OCI-LY7 (cell line): ENCODE measurements at regions not wholly inside any gene's neighbourhood (a gene's known extent, or its start where the extent isn't known, plus 50 kb on each side); places are given as distances from the start of the nearest gene placed in this dataset.

Source experiments
- BruUV-seq: library from RNA; stranded (reverse); fragments of 400-500 nt; replicated peaks from 2 replicates; lab custom pipeline; 2021; lab: Mats Ljungman, UMichigan
- CTCF ChIA-PET: fragments of 300-600 bp; sonication (Branson Sonifier 250); formaldehyde crosslinking; loops from one replicate; lab custom pipeline; 2022; ENCODE audit warnings: antibody characterized with exemption; ENCODE audit not compliant: unreplicated experiment; lab: Charles Lee
- POLR2A ChIA-PET: fragments of 300-600 bp; sonication (Branson Sonifier 250); formaldehyde crosslinking; loops from one replicate; lab custom pipeline; 2022; ENCODE audit warnings: antibody characterized with exemption; lab: Charles Lee
- DNase-seq: peaks from one replicate; pipeline ENCODE4 v3.0.0-alpha.2; 2015; ENCODE audit warnings: low spot score
- H2AFZ ChIP-seq: fragments of 200-600 bp; sonication (generic), shearing (Covaris generic); 2 replicates; pipeline ENCODE4 v1.6.1; 2014; ENCODE audit warnings: mild to moderate bottlenecking, antibody characterized with exemption, low read length, moderate library complexity
- H3K27ac ChIP-seq: fragments of 200-600 bp; sonication (generic); 2 replicates; pipeline ENCODE4 v1.5.1; 2014; ENCODE audit warnings: mixed run types, low read depth, mild to moderate bottlenecking, moderate library complexity, low read length, inconsistent platforms; ENCODE audit not compliant: poor library complexity, severe bottlenecking
- H3K36me3 ChIP-seq: fragments of 200-600 bp; sonication (generic); 2 replicates; pipeline ENCODE4 v1.6.1; 2014; ENCODE audit warnings: mild to moderate bottlenecking, antibody characterized with exemption, low read length, moderate library complexity, mixed read lengths; ENCODE audit not compliant: insufficient read depth
- H3K4me1 ChIP-seq: fragments of 200-600 bp; sonication (generic); 2 replicates; pipeline ENCODE4 v1.5.1; 2014; ENCODE audit warnings: mild to moderate bottlenecking, low read length; ENCODE audit not compliant: insufficient read depth, poor library complexity, severe bottlenecking
- H3K4me2 ChIP-seq: fragments of 200-600 bp; sonication (generic); 2 replicates; pipeline ENCODE4 v1.6.1; 2014; ENCODE audit warnings: mild to moderate bottlenecking, low read length
- H3K4me3 ChIP-seq: fragments of 200-600 bp; sonication (generic); 2 replicates; pipeline ENCODE4 v1.5.1; 2014; ENCODE audit warnings: mild to moderate bottlenecking, low read depth, low read length; ENCODE audit not compliant: poor library complexity, severe bottlenecking
- H3K79me2 ChIP-seq: fragments of 200-600 bp; sonication (generic); 2 replicates; pipeline ENCODE4 v1.6.1; 2016; ENCODE audit warnings: low read depth, mild to moderate bottlenecking, low read length, moderate library complexity, mixed read lengths; ENCODE audit not compliant: insufficient read depth
- H3K9me2 ChIP-seq: fragments of 200-600 bp; sonication (generic); 2 replicates; pipeline ENCODE4 v1.6.1; 2016; ENCODE audit warnings: mild to moderate bottlenecking, low read length, mixed read lengths; ENCODE audit not compliant: insufficient read depth
- H3K9me3 ChIP-seq: fragments of 200-600 bp; sonication (generic); 2 replicates; pipeline ENCODE4 v1.6.1; 2014; ENCODE audit warnings: mild to moderate bottlenecking, mixed run types, low read length, mixed read lengths
- H4K20me1 ChIP-seq: fragments of 200-600 bp; sonication (generic); 2 replicates; pipeline ENCODE4 v1.6.1; 2014; ENCODE audit warnings: mild to moderate bottlenecking, antibody characterized with exemption, low read length, moderate library complexity, mixed read lengths; ENCODE audit not compliant: insufficient read depth
- EZH2phosphoT487 ChIP-seq: fragments of 200-600 bp; sonication (generic); IDR thresholded peaks from 2 replicates; pipeline ENCODE4 v1.6.1; 2018; ENCODE audit warnings: low read depth, borderline replicate concordance, mild to moderate bottlenecking, mixed run types, antibody characterized with exemption, low read length, moderate library complexity, mixed read lengths
- intact Hi-C: fragments of 100-400 bp; cut with micrococcal nuclease; formaldehyde crosslinking; loops from one replicate; pipeline ENCODE4 v1.10.0; 2022; ENCODE audit not compliant: unreplicated experiment
- TF ChIP-seq, protein P1 (sequence below): fragments of 200-600 bp; sonication (generic); conservative IDR thresholded peaks from 2 replicates; pipeline ENCODE4 v1.5.1; 2014; ENCODE audit warnings: mild to moderate bottlenecking, antibody characterized with exemption, low read length, moderate library complexity, mixed read lengths

GRCh38 chr1:68936530-68936929 is 439.6 kb upstream of the DEPDC1 start:
- H3K36me3 ChIP-seq, result no peaks in the 10 kb centered on the region
- TF ChIP-seq, protein P1, sequence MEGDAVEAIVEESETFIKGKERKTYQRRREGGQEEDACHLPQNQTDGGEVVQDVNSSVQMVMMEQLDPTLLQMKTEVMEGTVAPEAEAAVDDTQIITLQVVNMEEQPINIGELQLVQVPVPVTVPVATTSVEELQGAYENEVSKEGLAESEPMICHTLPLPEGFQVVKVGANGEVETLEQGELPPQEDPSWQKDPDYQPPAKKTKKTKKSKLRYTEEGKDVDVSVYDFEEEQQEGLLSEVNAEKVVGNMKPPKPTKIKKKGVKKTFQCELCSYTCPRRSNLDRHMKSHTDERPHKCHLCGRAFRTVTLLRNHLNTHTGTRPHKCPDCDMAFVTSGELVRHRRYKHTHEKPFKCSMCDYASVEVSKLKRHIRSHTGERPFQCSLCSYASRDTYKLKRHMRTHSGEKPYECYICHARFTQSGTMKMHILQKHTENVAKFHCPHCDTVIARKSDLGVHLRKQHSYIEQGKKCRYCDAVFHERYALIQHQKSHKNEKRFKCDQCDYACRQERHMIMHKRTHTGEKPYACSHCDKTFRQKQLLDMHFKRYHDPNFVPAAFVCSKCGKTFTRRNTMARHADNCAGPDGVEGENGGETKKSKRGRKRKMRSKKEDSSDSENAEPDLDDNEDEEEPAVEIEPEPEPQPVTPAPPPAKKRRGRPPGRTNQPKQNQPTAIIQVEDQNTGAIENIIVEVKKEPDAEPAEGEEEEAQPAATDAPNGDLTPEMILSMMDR, result no peak
- TF ChIP-seq EZH2phosphoT487, result no peak
- ChIA-PET CTCF (no interaction called here), POLR2A (no interaction called here)
- no peaks in the 10 kb centered on the region for H3K4me1 ChIP-seq
- H3K4me2 ChIP-seq, result no peak overlapping the region
- no peak overlapping the region for H3K4me3 ChIP-seq
- H3K79me2 ChIP-seq, result no peaks in the 10 kb centered on the region
- H4K20me1 ChIP-seq, result no peaks in the 10 kb centered on the region
- BruUV-seq, result no TSS peak
- H2AFZ ChIP-seq, result no peak overlapping the region
- DNase-seq, result no peak
- H3K9me3 ChIP-seq, result no peaks in the 10 kb centered on the region
- H3K9me2 ChIP-seq, result no peaks in the 10 kb centered on the region
- no peak overlapping the region for H3K27ac ChIP-seq
- intact Hi-C loops, result no loop called here

DNA sequence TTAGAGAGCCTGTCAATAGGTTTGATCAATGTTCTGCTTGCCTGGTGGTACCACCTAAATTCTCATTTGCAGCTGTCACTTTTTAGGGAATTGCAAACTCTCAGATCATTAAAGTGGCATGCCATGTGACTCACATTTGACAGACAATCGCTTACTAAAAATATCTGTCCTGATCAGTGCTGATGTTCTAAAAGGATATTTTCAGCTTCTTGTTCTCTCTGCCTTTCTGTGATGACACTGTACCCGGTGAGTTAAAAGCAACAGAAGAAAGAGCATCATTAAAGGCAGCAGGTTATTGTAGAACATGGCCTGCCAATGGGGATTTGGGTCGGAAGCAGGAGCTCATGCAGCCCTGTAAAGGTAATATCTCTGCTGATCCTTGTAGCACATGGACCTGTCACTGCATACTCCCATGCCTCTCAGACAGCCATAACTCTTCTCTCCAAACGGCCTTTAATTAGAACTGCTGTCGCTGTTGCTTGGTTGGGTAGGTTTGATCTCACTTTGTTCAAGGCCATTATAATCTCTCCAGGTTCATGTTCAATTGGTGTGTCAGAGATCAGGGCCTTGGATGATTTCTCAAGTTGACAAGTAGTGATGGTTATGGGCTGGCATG is 441.3 kb upstream of the DEPDC1 start:
- Histone ChIP-seq H3K4me2 (no peak overlapping the region), H3K4me3 (no peak overlapping the region), H2AFZ (no peak overlapping the region), H3K79me2 (no peaks in the 10 kb centered on the region), H3K36me3 (no peaks in the 10 kb centered on the region), H4K20me1 (no peaks in the 10 kb centered on the region), H3K27ac (no peak overlapping the region), H3K9me3 (no peaks in the 10 kb centered on the region), H3K9me2 (no peaks in the 10 kb centered on the region), H3K4me1 (no peaks in the 10 kb centered on the region)
- BruUV-seq, result no TSS peak
- intact Hi-C loops, result no loop called here
- no peak for DNase-seq
- CTCF ChIA-PET, result no interaction called here
- POLR2A ChIA-PET, result no interaction called here
- TF ChIP-seq, protein P1, result no peak
- no peak for TF ChIP-seq EZH2phosphoT487

- Histone ChIP-seq H3K79me2 (no peaks in the 10 kb centered on the region), H3K9me2 (no peaks in the 10 kb centered on the region; the same call in 1 of the 2 replicates), H3K4me1 (no peaks in the 10 kb centered on the region), H2AFZ (no peak overlapping the region), H3K27ac (no peak overlapping the region), H3K4me3 (no peak overlapping the region), H3K9me3 (no peaks in the 10 kb centered on the region), H4K20me1 (no peaks in the 10 kb centered on the region), H3K4me2 (no peak overlapping the region), H3K36me3 (no peaks in the 10 kb centered on the region)
- CTCF ChIA-PET, result no interaction called here
- no peak for DNase-seq
- intact Hi-C loops, result no loop called here
- POLR2A ChIA-PET, result interaction anchor here (0.6 kb wide), 1 partner anchor 120 kb away, joined by 3 read pairs; no protein-coding TSS in a partner anchor
- TF ChIP-seq EZH2phosphoT487, result no peak
- TF ChIP-seq, protein P1, result no peak
- no TSS peak for BruUV-seq
Observed at GRCh38 chr1:68950036-68950435, 453.2 kb upstream of the DEPDC1 start.
